ENCODE measurements at regions not wholly inside any gene's neighbourhood (a gene's known extent, or its start where the extent isn't known, plus 50 kb on each side); places are given as distances from the start of the nearest gene placed in this dataset.
"Not testable (repeated sequence)": the region's sequence is repeated elsewhere in the genome, so short reads cannot be mapped to it uniquely, and the experiment has no call there.

DNA sequence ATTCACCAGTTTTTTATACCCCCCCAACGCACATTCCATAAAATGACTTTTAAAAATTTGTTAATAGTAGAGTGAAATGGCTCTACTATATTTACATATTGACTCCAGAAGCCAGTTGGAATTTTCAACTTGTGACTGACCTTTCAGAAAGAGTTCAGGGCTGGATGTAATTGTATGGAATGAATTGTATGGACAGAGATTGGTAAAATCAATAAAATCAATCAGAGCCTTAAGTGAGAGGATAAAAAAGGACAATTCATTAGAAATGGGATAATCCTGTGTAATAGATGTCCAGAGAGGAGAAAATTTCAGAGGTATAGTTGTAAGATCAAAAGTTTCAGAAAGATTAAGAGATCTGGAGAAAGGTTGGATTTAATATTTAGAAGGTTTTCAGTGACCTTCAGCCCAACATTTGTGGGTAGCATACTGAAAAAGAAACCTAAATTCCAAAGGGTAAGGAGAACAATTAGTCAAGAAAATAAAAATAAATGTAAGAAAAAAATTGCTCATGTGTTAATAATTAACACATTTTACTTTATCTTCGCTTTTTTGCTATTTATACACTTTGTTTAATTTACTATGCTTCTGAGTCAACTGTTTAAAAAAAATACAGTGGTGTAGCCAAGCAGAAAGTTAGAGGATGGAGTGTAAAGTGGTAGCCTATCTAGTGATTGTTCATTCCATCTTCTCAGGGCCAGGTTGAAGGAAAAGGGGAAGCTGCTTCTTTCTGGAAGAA, 385.4 kb upstream of the TMEFF2 start:
- in situ Hi-C loops (cut with HindIII; ENCODE audit: low pct_unique_long_range_greater_than_20kb, low sequenced_read_pairs), result no loop called here

DNA sequence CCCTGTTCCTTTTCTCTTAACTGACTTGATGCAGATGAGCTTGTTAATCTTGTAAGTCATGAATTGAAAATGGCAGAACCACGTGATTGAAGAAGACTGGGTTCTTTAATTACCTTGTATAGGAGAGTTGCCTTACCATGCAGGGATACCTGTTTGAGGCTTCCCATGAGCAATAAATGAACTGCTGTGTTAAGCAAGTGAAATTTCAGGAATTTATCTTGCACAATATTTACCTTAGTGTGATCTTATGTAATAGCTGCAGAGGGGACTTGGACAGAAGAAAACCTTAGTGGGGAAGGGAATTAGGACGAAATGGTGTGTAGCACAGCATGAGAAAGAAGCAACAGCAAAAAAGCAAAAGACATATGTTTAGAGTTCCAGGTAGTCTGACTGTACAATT, 384.0 kb upstream of the TMEFF2 start:
- in situ Hi-C loops (cut with HindIII; ENCODE audit: low pct_unique_long_range_greater_than_20kb, low sequenced_read_pairs), result no loop called here
- DNase-seq (ENCODE audit: low read depth), result peak; percentile 10

More for the DNA sequence above, 385.4 kb upstream of the TMEFF2 start:
- peak; percentile 72 for DNase-seq (ENCODE audit: low read depth)

- in situ Hi-C loops (cut with HindIII; ENCODE audit: low pct_unique_long_range_greater_than_20kb, low sequenced_read_pairs), result no loop called here
These were observed 383.0 kb upstream of the TMEFF2 start for GRCh38 chr2:192577706-192578105.

DNA sequence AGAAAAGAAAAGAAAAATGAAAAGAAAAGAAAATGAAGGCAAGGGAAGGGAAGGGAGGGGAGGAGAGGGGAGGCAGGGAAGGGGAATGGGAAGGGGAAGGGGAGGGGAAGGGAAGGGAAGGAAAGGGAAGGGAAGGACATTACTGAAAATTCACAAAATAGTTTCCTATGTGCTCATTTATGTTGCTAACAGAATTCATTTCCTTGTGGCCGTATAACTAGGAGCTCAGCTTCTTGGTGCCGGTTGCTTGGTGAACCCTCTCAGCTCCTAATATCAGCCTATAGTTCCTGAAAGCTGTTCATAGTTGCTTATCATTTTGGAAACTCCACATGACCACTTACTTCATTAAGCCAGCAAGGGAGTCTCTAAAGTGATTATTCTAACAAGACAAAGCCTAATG, 379.8 kb upstream of the TMEFF2 start:
- no peak for DNase-seq (ENCODE audit: low read depth)
- in situ Hi-C loops (cut with HindIII; ENCODE audit: low pct_unique_long_range_greater_than_20kb, low sequenced_read_pairs), result no loop called here

More at GRCh38 chr2:192577706-192578105, 383.0 kb upstream of the TMEFF2 start:
- no peak for DNase-seq (ENCODE audit: low read depth)

DNA sequence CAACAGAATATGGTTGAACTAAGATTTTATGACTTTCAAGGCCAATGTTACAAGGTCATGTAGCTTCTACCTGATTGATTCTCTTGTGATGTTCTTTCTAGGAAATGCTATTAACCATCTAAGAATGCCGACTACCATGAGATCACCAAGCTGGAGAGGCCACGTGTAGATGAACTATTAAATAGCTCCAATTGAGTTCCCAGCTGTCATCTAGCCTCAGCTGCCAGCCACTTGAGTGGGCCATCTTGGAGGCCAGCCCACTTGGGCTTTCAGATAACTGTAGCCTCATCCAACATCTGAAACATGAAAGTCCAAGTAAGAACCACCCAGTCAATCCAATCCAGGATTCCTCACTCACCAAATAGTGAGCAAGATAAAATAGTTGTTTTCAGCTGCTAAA, 376.9 kb upstream of the TMEFF2 start:
- in situ Hi-C loops (cut with HindIII; ENCODE audit: low pct_unique_long_range_greater_than_20kb, low sequenced_read_pairs), result no loop called here
- no peak for DNase-seq (ENCODE audit: low read depth)

DNA sequence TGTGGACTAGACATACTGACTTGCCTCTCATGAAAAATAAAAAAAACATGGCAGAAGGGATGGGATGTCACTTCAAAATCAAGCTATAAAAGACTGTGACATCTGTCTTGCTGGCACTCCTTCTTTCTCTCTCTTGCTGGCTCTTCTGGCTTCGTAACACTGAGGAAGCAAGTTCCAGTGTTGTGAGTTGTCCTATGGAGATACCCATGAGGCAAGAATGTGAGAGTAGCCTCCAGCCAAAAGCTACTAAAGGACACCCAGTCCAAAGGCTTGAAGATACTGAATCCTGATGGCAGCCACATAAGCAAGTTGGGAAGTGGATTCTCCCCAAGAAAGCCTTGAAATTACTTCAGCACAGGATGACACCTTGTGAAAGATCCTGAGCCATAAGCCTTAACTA, 376.1 kb upstream of the TMEFF2 start:
- in situ Hi-C loops (cut with HindIII; ENCODE audit: low pct_unique_long_range_greater_than_20kb, low sequenced_read_pairs), result no loop called here
- DNase-seq (ENCODE audit: low read depth), result no peak

- in situ Hi-C loops (cut with HindIII; ENCODE audit: low pct_unique_long_range_greater_than_20kb, low sequenced_read_pairs), result no loop called here
These were observed 372.1 kb upstream of the TMEFF2 start for GRCh38 chr2:192566863-192567262.

GRCh38 chr2:192560326-192560725, 365.6 kb upstream of the TMEFF2 start:
- DNase-seq (ENCODE audit: low read depth), result no peak
- in situ Hi-C loops (cut with HindIII; ENCODE audit: low pct_unique_long_range_greater_than_20kb, low sequenced_read_pairs), result no loop called here

More at GRCh38 chr2:192566863-192567262, 372.1 kb upstream of the TMEFF2 start:
- DNase-seq (ENCODE audit: low read depth), result no peak

DNA sequence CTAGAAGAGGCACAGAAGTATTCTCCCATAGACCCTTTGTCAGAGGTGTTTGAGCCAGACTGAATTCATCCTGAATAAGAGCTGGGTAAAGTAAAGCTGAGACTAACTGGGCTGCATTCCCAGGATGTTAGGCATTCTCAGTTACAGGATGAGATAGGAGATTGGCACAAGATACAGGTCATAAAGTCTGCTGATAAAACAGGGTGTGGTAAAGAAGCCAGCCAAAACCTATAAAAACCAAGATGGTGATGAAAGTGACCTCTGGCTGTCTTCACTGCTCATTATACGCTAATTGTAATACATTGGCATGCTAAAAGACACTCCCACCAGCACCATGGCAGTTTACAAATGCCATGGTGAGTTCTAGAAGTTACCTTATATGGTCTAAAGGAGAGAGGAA, 364.9 kb upstream of the TMEFF2 start:
- DNase-seq (ENCODE audit: low read depth), result peak; percentile 11
- in situ Hi-C loops (cut with HindIII; ENCODE audit: low pct_unique_long_range_greater_than_20kb, low sequenced_read_pairs), result no loop called here

DNA sequence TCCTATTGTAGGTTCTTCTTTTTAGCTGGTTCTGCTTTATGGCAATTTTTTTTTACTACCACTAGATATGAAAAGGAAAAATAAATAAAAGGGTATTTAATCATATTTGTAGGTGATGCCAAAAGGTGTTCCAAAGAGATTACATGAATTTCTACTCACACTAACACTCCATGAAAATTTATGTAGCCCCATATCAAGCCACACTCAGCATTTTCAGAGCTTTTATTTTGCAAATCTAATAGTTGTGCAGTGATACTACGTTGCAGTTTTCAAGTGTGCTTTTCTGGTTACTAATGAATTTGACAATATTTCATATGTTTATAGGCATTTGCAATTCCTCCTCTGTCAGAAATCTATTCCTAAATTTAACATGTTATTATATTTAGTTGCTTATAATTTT, 363.9 kb upstream of the TMEFF2 start:
- in situ Hi-C loops (cut with HindIII; ENCODE audit: low pct_unique_long_range_greater_than_20kb, low sequenced_read_pairs), result no loop called here
- DNase-seq (ENCODE audit: low read depth), result no peak

- no peak for DNase-seq (ENCODE audit: low read depth)
- in situ Hi-C loops (cut with HindIII; ENCODE audit: low pct_unique_long_range_greater_than_20kb, low sequenced_read_pairs), result no loop called here
These were observed 361.0 kb upstream of the TMEFF2 start for GRCh38 chr2:192555740-192556139.

GRCh38 chr2:192551760-192552159, 357.0 kb upstream of the TMEFF2 start:
- in situ Hi-C loops (cut with HindIII; ENCODE audit: low pct_unique_long_range_greater_than_20kb, low sequenced_read_pairs), result no loop called here
- no peak for DNase-seq (ENCODE audit: low read depth)

DNA sequence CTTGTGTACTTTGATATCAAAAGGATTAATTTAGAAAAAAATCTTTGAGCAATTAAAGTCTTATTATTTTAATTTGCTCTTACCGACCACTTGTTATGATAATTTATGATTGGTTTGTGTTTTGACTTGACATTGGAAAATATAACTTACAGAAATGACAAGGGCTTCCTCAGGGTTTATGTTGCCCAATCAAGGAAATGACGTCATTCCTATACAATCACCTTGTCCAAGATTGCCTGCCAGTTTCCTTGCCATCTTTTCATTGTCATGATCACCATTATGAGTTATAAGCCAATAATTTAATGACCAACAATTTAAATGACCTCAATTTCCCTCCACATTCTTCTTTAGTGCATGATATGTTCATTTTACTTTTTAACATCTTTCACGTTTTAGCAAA, 351.8 kb upstream of the TMEFF2 start:
- no peak for DNase-seq (ENCODE audit: low read depth)
- in situ Hi-C loops (cut with HindIII; ENCODE audit: low pct_unique_long_range_greater_than_20kb, low sequenced_read_pairs), result no loop called here

- in situ Hi-C loops (cut with HindIII; ENCODE audit: low pct_unique_long_range_greater_than_20kb, low sequenced_read_pairs), result no loop called here
- DNase-seq (ENCODE audit: low read depth), result peak; percentile 2
These were observed 349.7 kb upstream of the TMEFF2 start for GRCh38 chr2:192544371-192544955.

DNA sequence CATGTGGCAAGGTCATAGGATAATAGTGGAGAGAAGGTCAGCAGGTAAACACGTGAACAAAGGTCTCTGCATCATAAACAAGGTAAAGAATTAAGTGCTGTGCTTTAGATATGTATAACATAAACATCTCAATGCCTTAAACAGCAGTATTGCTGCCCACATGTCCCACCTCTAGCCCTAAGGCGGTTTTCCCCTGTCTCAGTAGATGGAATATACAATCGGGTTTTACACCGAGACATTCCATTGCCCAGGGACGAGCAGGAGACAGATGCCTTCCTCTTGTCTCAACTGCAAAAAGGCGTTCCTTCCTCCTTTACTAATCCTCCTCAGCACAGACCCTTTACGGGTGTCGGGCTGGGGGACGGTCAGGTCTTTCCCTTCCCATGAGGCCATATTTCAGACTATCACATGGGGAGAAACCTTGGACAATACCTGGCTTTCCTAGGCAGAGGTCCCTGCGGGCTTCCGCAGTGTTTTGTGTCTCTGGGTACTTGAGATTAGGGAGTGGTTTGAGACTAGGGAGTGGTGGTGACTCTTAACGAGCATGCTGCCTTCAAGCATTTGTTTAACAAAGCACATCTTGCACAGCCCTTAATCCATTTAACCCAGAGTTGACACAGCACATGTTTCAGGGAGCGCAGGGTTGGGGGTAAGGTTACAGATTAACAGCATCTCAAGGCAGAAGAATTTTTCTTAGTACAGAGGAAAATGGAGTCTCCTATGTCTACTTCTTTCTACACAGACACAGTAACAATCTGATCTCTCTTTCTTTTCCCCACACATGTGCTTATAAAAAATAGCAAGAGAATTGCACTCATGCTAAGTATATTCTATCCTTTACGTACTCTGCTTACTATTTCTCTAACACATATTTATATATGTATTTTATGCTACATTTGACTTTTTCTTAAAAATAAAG, 347.7 kb upstream of the TMEFF2 start:
- DNase-seq (ENCODE audit: low read depth); in situ Hi-C loops (cut with HindIII; ENCODE audit: low pct_unique_long_range_greater_than_20kb, low sequenced_read_pairs): not testable (repeated sequence)

DNA sequence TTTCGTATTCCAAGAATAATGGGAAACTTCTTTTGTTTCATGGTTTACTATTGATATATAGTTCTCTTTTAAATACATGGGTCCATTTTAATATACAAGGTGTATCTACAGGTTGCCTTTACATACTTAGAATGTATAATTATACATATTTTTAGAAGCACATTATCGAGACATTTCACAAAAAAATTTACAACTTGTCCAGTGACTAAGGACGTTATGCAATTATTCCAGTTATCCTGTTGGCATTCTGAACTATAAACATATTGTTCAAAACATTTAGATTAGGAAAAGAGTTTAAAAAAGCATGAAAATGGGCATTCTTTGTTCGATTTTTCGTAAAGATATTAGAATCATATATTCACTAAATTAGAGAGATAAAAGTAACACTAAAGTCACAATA, 344.6 kb upstream of the TMEFF2 start:
- in situ Hi-C loops (cut with HindIII; ENCODE audit: low pct_unique_long_range_greater_than_20kb, low sequenced_read_pairs), result no loop called here

GRCh38 chr2:192536922-192537624, 342.3 kb upstream of the TMEFF2 start:
- in situ Hi-C loops (cut with HindIII; ENCODE audit: low pct_unique_long_range_greater_than_20kb, low sequenced_read_pairs), result no loop called here
- DNase-seq (ENCODE audit: low read depth), result no peak

More for the DNA sequence above, 344.6 kb upstream of the TMEFF2 start:
- DNase-seq (ENCODE audit: low read depth), result no peak

Data from Caki2 (cell line).